HG02884 (cell line): ENCODE measurements at regions not wholly inside any gene's neighbourhood (a gene's known extent, or its start where the extent isn't known, plus 50 kb on each side); places are given as distances from the start of the nearest gene placed in this dataset.

ENCODE experiments used
- ATAC-seq: cut with Tn5 transposase; IDR thresholded peaks from one replicate; pipeline ENCODE4 v1.9.1; 2021; ENCODE audit warnings: mild to moderate bottlenecking, moderate library complexity; ENCODE audit not compliant: unreplicated experiment

DNA sequence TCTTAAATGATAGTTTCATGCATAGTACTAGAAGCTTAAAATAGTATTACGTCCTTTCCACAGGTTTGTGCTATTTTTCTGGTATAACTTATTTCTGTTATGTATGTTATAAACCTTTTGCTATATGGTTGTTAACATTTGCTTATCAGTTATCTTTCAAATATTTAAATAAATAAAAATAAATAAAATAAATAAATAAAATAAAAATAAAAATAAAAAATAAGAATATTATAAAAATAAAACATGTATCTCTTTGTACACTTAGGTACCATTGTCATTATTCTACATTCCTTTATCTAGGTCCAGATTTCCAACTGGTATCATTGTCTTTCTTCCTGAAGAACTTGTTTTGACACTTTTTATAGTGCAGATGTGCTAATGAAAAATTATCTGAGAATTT, 1310.4 kb upstream of the SLC10A2 start:
- no peak for ATAC-seq

DNA sequence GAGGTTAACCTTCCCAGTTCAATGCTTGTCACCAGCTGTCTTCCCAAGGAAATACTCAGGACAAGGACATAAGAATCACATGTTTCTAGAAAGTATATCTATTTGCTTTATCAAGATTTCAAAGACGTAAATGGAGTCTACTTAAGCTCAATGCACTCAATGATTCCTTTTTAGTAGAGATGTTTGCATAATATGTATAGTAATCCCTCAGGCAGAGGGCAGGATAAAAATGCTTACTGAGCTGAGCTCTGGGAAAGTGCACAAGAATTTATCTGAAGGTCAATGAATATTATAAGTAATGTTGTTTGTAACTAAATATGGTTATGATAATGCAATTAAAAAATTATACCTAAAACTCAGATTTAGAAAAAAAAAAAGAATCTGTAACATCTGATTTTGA, 1309.4 kb upstream of the SLC10A2 start:
- ATAC-seq = no peak

DNA sequence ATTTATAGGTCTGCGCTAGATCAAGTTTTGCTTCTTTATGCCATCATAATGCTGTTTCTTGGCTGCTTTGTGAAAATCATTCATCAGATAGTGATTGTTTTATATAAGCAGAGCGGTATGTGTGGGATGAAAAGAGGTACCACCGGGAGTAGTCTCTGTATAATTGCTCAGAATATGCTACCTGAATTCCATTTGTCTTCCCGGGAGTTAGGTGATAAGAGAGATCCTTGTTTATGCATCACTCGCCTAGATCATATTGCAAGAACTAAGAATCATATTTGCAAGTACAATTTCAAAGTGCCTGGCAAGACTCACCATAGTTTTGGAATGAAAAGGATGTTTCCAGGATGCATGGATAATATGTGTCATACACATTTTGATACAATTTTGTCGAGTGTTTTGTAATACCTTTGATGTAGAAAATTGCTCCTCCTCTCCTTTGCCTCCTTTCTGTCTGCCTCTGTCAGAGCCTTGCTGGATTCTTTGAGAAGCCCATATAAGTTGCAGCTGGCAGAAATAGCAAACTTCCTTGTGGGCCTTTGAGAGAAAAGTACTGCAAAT, 1306.0 kb upstream of the SLC10A2 start:
- no peak for ATAC-seq

DNA sequence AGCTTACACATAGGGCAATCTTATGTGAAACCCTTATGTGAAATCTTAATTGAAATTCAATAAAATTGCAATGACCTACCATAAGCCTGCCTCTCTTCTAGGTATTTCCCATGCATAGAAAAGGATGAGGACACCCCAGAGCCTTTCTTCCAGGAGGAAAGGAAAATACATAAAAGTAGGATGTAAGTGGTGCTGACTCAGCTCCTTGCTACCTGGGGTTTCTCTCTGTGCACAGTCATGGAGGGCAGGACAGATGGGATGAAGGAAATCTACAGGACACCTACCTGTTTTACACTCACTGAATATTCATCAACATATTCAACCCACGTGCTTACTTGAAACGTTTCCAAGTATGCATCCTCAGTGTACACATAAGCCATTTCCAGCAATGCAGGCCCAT, 1299.2 kb upstream of the SLC10A2 start:
- no peak for ATAC-seq

DNA sequence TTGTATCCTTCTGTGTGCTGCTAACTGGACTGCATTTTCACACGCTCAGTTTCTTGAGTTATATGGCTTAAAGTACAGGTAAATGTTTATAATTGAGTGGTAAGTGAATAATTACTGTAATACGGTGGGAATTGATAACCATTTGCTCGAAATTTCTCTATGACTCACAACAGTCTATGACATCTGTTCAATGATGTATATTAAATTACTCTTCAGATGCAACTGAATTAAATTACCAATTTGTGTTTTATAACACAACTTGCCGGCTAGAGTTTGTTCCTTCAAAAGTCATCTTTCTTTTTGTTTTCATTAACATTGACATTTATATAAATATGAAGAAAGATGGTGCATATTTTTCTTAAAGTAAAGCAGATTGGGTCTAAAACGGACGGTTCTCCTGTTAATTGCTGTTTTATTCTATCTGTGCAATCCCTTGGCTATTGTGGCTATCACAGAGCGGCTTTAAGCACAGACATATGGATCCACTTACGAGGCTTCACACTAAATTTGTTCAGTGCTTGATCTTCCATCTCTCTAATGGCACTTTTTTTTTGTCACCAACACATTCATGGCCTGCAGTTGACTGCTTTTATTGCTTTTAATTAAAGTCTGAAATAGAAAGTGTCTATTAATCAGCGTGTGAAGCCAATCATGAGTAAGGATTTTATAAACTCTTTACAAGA, 1291.6 kb upstream of the SLC10A2 start:
- ATAC-seq = no peak

DNA sequence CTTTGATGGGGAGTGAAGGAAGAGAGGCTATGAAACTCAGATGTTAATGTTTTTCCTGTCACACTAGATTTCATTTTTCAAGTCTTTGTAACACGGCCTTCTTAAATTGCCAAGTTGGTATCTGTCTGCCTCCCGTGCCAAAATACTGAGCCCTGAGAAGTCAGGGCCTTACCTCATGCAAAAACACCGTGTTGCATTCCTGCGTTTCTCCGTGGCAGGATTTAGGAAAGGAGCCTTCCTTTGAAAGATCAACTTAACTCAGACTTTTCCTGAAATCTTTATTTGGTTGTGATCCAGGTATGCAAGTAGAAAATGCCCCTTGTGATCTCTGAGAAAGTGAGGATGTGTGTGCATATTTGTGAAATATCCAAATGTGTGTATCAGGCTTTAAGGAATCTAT, 1291.0 kb upstream of the SLC10A2 start:
- ATAC-seq = no peak

DNA sequence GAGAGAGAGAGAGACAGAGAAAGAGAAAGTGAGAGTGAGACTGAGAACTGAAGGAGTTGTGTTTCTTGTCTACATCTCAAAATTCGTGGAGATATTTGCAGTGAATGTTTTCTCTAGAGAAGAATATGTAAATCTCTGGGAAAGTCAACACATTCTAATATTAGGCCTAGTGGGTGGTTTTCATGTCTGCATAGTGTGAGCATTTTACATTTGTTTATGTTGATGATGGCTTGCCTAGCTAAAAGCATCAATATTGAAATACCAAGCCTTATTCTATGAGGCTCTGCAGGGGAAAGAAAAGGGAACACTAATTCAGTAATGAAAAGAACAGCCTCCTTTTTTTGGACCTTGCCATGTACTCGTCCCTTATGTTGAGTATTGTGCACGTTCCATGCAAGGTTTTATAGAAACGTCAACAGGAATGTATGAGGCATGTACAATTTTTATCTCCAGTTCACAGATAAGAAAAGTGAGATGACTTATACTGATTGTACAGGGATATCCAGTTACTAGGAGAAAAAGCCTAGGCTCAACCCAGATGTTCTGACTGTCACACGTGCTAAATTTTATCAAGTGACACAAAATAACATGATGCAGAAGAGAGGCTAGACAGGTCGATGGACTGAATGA, 1288.9 kb upstream of the SLC10A2 start:
- ATAC-seq = no peak

DNA sequence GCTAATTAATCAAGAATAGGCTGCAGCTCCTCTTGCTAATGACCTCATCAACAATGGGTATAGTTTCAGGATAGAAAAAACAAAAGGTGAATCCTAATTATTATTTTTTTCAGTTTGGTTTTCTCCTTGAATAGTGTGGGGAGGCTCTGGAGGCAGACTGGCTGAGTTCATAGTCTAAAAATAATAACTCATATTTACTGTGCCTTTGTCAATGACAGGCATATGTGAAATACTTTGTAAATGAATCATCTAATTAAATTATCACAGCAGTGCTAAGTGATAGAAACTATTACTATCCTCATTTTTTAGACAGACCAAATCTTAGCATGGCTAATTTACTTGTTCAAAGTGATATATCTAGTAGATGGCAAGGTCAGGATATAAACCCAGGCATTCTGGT, 1261.0 kb upstream of the SLC10A2 start:
- no peak for ATAC-seq

DNA sequence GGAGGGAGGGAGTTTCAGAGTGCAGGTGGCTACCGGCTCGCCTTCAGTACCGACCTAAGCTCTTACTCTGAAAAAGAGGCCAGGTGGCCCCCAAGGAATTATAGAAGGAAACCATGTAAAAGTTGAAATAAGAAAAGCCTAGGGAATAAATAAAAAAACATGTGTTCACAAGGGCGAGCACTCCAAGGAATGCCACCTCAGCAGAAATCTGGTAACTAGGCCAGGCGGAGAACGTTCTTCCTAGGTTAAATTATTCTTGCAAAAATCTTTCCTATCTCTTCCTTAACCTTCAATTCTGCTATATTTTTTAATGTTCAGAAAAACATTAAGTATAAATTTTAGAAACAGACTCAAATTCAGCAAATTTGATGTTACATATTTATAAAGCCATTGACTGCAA, 1260.3 kb upstream of the SLC10A2 start:
- no peak for ATAC-seq

DNA sequence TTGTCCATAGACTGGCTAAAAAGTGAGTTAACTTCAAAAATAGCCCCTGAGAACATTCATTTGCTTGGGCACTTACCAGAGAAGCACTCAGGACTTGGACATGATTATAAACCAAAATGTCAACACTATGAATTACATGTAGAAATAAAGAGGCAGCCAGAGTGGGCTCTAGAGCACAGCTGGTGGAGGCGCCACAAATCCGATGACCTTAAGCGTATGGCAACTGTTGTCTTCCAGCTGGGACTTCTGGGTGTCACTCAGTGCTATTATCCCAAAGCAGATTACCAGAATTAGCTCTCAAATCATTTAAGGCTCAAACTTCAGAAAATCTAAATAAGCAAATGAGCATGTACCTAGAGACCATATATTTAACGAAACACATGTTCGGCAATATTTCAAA, 1255.5 kb upstream of the SLC10A2 start:
- ATAC-seq = no peak

DNA sequence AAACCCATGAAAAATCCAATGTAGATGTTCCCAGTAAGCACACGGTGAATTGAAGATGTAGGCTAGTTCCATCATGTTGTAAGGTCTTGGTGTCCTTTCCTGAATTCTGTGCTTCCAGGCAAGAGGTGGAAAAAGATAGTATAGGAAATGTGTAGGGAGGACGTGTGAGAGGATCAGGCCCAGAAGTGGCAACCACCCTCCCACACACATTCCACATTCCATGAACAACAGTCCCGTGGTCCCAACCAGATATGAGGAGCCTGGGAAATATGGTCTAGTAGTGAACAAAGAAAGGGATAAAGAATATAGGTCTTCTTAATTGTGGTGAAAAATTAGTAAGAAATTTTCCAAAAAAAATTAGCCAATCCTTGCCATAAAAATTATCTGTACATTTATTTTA, 1254.2 kb upstream of the SLC10A2 start:
- no peak for ATAC-seq

DNA sequence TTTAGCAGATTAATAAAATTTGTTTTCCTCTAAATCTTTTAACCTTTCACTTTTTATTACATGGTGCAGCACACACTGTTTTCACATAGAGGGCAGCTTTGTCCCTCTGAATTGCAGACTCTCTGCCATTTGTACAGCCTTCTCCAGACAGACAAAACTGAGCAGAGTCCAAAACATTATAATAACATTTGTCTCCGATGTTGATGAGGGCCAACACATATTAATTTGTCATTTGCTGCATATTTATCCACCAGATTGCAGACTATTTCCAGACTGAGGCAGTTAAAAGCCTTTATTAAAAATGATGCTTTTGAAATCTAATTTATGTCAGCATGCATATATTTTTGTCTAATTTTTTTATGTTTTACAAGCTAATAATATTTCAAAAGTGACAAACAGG, 1251.9 kb upstream of the SLC10A2 start:
- no peak for ATAC-seq

DNA sequence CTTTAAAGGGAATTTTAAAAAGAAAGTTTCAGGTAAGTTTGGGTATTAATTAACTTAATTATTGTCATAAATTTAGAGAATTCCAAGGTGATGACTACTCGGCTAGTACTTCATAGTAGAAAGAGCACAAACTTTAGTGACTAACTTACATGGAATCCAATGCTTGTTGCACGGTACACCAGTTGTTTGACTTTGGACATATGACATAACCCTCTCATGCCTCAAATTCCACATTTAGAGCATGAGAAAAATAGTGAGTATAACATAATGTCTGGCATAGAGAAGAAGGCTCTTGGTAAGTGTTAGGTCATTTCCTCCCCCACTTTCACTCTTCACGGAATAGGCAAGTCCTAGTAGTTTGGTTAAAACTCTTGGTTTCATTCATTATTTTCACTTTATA, 1249.4 kb upstream of the SLC10A2 start:
- no peak for ATAC-seq

DNA sequence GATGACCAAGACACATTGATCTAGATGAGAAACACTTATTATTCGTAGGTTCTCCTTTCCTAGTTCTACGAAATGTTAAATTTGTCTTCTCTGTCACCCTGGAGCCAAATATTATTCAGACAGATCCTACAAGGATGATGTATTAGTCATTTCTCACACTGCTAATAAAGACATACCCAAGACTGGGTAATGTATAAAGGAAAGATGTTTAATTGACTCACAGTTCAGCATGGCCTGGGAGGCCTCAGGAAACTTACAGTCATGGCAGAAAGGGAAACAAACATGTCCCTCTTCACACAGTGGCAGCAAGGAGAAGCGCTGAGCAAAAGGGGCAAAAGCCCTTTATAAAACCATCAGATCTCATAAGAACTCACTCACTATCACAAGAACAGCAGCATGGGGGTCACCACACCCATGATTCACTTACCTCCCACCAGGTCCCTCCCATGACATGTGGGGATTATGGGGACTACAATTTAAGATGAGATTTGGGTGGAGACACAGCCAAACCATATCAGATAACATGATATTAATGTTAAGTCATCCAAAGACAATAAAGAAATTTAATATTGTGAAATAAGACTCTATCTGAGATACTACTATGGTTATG, 1248.8 kb upstream of the SLC10A2 start:
- ATAC-seq = no peak

DNA sequence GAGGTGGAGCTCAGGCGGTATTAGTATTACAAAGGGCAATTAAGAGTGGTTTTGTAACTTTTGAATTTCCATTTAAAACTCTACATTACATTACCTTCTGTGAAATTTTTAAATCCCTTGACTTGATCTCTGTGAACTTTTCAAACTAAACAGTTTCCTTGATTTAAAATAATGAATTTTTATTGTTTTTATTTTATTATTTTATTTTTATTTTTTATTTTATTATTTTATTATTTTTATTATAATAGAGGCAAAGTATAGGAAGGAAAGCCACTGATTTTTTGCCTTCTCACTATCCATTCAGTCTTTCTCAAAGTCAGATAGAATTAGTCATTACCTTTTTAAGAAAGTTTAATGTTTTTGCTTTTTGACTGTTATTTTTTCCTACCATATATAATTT, 1248.1 kb upstream of the SLC10A2 start:
- no peak for ATAC-seq

DNA sequence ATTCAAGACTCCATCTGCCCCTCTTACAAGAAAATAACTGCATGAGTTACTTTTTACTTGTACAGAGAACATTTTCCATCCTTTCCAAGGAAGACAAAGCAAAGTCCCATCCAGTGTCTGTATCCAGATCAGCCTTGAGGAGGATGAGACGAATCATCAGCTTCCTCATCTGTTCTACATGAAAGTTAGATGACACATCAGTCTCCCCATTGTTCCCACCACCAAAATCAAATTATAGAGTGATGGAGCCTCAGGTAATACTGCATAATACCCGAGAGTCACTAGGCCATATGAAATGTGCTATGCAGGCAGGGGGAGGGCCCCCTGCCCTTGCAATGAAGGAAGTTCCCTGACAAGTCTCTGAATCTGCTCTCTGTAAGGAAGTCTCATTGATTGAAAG, 1244.6 kb upstream of the SLC10A2 start:
- ATAC-seq = no peak

DNA sequence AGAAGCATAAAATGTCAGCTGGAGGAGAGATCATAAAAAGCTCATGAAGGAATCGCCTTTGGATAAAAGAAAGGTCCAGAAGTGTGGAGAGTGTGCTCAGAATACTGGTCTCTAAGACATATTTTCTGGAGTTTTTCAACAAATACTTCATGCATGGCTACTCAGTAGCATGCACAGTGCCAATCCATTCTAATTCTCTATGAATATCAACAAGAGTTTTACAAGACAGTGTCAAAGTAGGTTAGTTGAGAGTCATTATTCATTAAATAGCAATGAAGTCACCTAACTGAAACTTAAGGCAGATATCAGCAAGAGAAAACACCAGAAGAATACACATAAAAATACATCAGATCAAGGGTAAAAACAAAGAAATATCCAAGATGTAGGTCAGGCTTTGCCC, 1243.2 kb upstream of the SLC10A2 start:
- ATAC-seq = no peak

DNA sequence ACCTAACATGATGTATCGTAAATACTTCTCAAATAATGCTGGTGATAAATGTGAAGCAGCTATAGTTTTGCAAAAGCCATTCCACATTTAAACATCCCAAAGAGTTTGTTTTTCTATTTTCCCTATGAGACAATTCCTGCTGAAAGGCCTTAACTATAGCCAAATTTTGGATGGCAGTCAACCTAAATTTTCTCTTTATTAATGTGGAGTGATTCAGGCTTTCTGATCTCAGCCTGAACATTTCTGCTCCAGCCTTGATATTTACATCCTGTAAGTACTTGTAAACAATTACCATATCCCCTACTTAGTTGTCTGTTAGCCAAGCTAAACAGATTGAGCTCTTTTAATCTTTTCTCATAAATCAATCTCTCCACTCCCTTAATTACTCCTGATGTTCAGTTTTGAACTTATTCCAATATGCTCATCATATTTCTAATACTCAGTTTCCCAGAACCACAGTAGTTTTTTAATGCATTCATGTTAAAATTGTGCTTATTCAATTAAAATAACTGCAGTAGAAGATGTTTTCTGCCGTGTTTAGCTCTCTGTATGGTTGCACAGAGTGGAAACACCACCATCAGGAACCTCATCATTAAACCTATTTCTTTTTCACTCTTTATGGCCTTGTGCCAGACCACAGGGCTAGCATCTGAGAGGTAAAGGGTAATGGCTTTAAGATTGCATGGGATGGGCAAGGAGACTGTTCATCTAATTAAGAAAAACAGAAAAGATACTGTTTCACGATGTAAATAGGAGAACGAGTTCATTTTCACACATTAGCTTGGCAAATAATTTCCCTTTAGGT, 1235.2 kb upstream of the SLC10A2 start:
- no peak for ATAC-seq

DNA sequence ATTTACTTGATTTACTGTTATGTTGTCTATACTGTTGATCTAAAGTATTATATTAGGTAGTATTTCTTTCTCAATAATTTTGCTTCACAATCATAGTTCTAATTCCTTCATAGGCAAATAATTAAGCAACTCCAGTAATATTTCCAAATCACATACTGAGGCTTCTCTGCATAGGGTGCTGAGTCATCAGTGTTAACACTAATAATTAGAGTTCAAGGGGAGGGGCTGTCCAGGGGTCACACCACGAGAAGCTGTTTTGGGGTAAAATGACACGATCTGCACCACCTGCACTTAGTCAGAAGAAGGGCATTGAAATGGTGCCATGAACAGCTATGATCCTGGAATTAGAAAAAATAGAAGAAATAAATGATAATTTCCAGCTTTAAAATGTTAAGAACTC, 1230.9 kb upstream of the SLC10A2 start:
- ATAC-seq = no peak

DNA sequence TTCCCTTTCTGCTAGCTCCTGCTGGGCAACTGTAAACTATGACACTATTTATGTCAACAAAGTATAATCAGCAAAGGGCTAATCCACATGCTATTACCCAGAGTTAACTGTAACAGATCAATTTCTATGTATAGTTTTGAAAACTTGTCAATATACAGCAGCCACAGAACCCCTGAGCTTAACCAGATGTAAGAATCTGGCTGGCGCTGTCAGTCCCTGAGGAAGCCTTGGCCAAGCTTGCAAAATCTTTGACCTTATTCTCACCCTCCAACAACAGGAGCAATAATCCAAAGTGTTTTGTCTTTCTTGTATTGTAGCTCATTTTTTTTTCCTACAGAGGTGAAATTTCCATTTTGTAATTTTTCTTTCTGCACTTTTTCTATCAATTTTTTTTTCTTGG, 1230.1 kb upstream of the SLC10A2 start:
- ATAC-seq = no peak

DNA sequence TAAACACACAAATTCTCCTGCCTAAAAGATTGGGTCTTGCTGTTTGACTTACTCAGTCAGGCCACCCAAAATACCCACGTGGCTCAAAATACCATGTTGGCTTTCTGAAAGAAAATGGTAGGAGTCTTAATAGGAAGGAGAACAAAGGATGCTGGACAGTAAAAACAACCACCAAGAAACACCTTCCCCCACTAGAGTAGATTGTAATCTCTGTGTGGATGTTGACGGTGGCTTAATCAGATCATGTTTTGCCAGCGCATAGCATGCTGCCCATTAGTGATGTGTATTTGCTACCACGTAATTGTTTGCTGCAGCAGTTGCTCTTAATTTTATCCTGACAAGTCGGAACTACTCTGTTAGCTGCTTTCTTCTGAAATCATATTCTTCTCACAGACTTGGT, 1229.3 kb upstream of the SLC10A2 start:
- no peak for ATAC-seq

DNA sequence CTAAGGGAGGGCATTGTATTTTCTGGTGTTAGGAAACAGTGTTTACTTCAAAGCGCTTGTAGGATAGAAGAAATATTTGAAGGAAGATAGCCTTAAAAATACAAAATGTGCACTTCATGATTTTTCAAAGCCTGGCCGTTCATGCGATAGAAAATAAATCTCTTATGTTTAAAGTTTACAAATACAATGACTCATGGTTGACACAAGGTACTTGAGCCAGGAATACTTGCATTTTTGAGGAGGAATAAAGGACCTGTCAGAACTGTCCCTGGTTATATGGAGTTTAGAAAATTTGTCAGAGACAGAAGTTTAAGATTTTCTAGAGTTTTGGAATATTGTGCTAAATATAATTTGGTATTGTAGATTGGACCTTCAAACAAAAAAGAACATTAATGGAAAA, 1223.2 kb upstream of the SLC10A2 start:
- ATAC-seq = no peak
